Activated naive CD8-positive, alpha-beta T cell treated with anti-CD3 and anti-CD28 coated beads for 36 hours (primary cell): ENCODE measurements at regions not wholly inside any gene's neighbourhood (a gene's known extent, or its start where the extent isn't known, plus 50 kb on each side); places are given as distances from the start of the nearest gene placed in this dataset.

Experiments
- DNase-seq: peaks from one replicate; pipeline ENCODE4 v3.0.0; 2021
- H3K27ac Mint-ChIP-seq: one replicate; pipeline ENCODE4 v1.8.0; 2022; ENCODE audit warnings: mild to moderate bottlenecking, moderate library complexity, mixed read lengths
- H3K27me3 Mint-ChIP-seq: one replicate; pipeline ENCODE4 v1.8.0; 2022; ENCODE audit warnings: mild to moderate bottlenecking, mixed read lengths
- H3K36me3 Mint-ChIP-seq: one replicate; pipeline ENCODE4 v1.8.0; 2021; ENCODE audit warnings: mild to moderate bottlenecking, mixed read lengths
- H3K4me1 Mint-ChIP-seq: one replicate; pipeline ENCODE4 v1.8.0; 2021; ENCODE audit warnings: mixed read lengths
- H3K4me3 Mint-ChIP-seq: one replicate; pipeline ENCODE4 v1.8.0; 2022; ENCODE audit warnings: mild to moderate bottlenecking, moderate library complexity, mixed read lengths
- H3K9me3 Mint-ChIP-seq: one replicate; pipeline ENCODE4 v1.8.0; 2022; ENCODE audit warnings: mixed read lengths

- Mint-ChIP-seq H3K9me3 (no peaks in the 10 kb centered on the region), H3K4me3 (no peak overlapping the region), H3K36me3 (no peaks in the 10 kb centered on the region), H3K27me3 (peaks cover 22% of the 10 kb centered on the region), H3K27ac (no peak overlapping the region), H3K4me1 (no peaks in the 10 kb centered on the region)
- no peak for DNase-seq
Measured at GRCh38 chr18:57273194-57273593, 79.2 kb upstream of the ST8SIA3 start.

- H3K4me3 Mint-ChIP-seq: no peak overlapping the region
- H3K36me3 Mint-ChIP-seq: no peaks in the 10 kb centered on the region
- no peak for DNase-seq
- H3K4me1 Mint-ChIP-seq: no peaks in the 10 kb centered on the region
- H3K27me3 Mint-ChIP-seq: peaks cover 26% of the 10 kb centered on the region
- H3K27ac Mint-ChIP-seq: no peak overlapping the region
- no peaks in the 10 kb centered on the region for H3K9me3 Mint-ChIP-seq
Measured at GRCh38 chr18:57275111-57275510, 77.2 kb upstream of the ST8SIA3 start.

- DNase-seq: no peak
- H3K4me3 Mint-ChIP-seq: no peak overlapping the region
- H3K27me3 Mint-ChIP-seq: peaks cover 15% of the 10 kb centered on the region
- H3K9me3 Mint-ChIP-seq: no peaks in the 10 kb centered on the region
- no peaks in the 10 kb centered on the region for H3K36me3 Mint-ChIP-seq
- H3K27ac Mint-ChIP-seq: no peak overlapping the region
- H3K4me1 Mint-ChIP-seq: no peaks in the 10 kb centered on the region
Measured at GRCh38 chr18:57276829-57277228, 75.5 kb upstream of the ST8SIA3 start.

GRCh38 chr18:57278933-57279332 is 73.4 kb upstream of the ST8SIA3 start:
- H3K4me3 Mint-ChIP-seq: no peak overlapping the region
- DNase-seq: no peak
- H3K36me3 Mint-ChIP-seq: no peaks in the 10 kb centered on the region
- peaks cover 3% of the 10 kb centered on the region for H3K9me3 Mint-ChIP-seq
- H3K27me3 Mint-ChIP-seq: peaks cover 8% of the 10 kb centered on the region
- no peak overlapping the region for H3K27ac Mint-ChIP-seq
- H3K4me1 Mint-ChIP-seq: no peaks in the 10 kb centered on the region

GRCh38 chr18:57281519-57281918 is 70.8 kb upstream of the ST8SIA3 start:
- Mint-ChIP-seq H3K9me3 (peaks cover 3% of the 10 kb centered on the region), H3K27ac (no peak overlapping the region), H3K4me3 (no peak overlapping the region), H3K4me1 (no peaks in the 10 kb centered on the region), H3K27me3 (peaks cover 8% of the 10 kb centered on the region), H3K36me3 (no peaks in the 10 kb centered on the region)
- DNase-seq: no peak

- no peak overlapping the region for H3K27ac Mint-ChIP-seq
- H3K36me3 Mint-ChIP-seq: no peaks in the 10 kb centered on the region
- H3K4me1 Mint-ChIP-seq: no peaks in the 10 kb centered on the region
- peaks cover 15% of the 10 kb centered on the region for H3K27me3 Mint-ChIP-seq
- no peak overlapping the region for H3K4me3 Mint-ChIP-seq
- H3K9me3 Mint-ChIP-seq: peaks cover 6% of the 10 kb centered on the region
- no peak for DNase-seq
Measured at GRCh38 chr18:57286949-57287348, 65.4 kb upstream of the ST8SIA3 start.

- DNase-seq: no peak
- Mint-ChIP-seq H3K36me3 (no peaks in the 10 kb centered on the region), H3K4me3 (no peak overlapping the region), H3K4me1 (no peaks in the 10 kb centered on the region), H3K27me3 (peaks cover 15% of the 10 kb centered on the region), H3K27ac (no peak overlapping the region), H3K9me3 (peaks cover 6% of the 10 kb centered on the region)
Measured at GRCh38 chr18:57287766-57288165, 64.6 kb upstream of the ST8SIA3 start.

GRCh38 chr18:57294547-57294946 is 57.8 kb upstream of the ST8SIA3 start:
- peaks cover under 1% of the 10 kb centered on the region for H3K27me3 Mint-ChIP-seq
- H3K9me3 Mint-ChIP-seq: peaks cover under 1% of the 10 kb centered on the region
- H3K27ac Mint-ChIP-seq: no peak overlapping the region
- no peak overlapping the region for H3K4me3 Mint-ChIP-seq
- no peaks in the 10 kb centered on the region for H3K36me3 Mint-ChIP-seq
- H3K4me1 Mint-ChIP-seq: no peaks in the 10 kb centered on the region
- no peak for DNase-seq

GRCh38 chr18:57296336-57296735 is 56.0 kb upstream of the ST8SIA3 start:
- no peaks in the 10 kb centered on the region for H3K9me3 Mint-ChIP-seq
- H3K4me3 Mint-ChIP-seq: no peak overlapping the region
- H3K27ac Mint-ChIP-seq: no peak overlapping the region
- DNase-seq: no peak
- no peaks in the 10 kb centered on the region for H3K27me3 Mint-ChIP-seq
- no peaks in the 10 kb centered on the region for H3K4me1 Mint-ChIP-seq
- no peaks in the 10 kb centered on the region for H3K36me3 Mint-ChIP-seq

GRCh38 chr18:57297306-57297705 is 55.1 kb upstream of the ST8SIA3 start:
- no peak for DNase-seq

GRCh38 chr18:57299931-57300330 is 52.4 kb upstream of the ST8SIA3 start:
- DNase-seq: no peak
- H3K4me3 Mint-ChIP-seq: no peak overlapping the region

More at GRCh38 chr18:57297306-57297705, 55.1 kb upstream of the ST8SIA3 start:
- H3K4me3 Mint-ChIP-seq: no peak overlapping the region
- no peaks in the 10 kb centered on the region for H3K4me1 Mint-ChIP-seq
- no peaks in the 10 kb centered on the region for H3K36me3 Mint-ChIP-seq
- H3K27ac Mint-ChIP-seq: no peak overlapping the region
- peaks cover 1% of the 10 kb centered on the region for H3K27me3 Mint-ChIP-seq
- no peaks in the 10 kb centered on the region for H3K9me3 Mint-ChIP-seq

GRCh38 chr18:57301573-57302559 is 50.5 kb upstream of the ST8SIA3 start:
- H3K4me3 Mint-ChIP-seq: no peak overlapping the region
- peaks cover 6% of the 10 kb centered on the region for H3K27me3 Mint-ChIP-seq
- H3K27ac Mint-ChIP-seq: no peak overlapping the region
- no peaks in the 10 kb centered on the region for H3K9me3 Mint-ChIP-seq
- H3K4me1 Mint-ChIP-seq: no peaks in the 10 kb centered on the region
- no peak for DNase-seq
- H3K36me3 Mint-ChIP-seq: no peaks in the 10 kb centered on the region

More at GRCh38 chr18:57299931-57300330, 52.4 kb upstream of the ST8SIA3 start:
- Mint-ChIP-seq H3K36me3 (no peaks in the 10 kb centered on the region), H3K27ac (no peak overlapping the region), H3K27me3 (peaks cover 6% of the 10 kb centered on the region), H3K4me1 (no peaks in the 10 kb centered on the region), H3K9me3 (no peaks in the 10 kb centered on the region)
